Effector CD4-positive, alpha-beta T cell (primary cell): ENCODE measurements at regions not wholly inside any gene's neighbourhood (a gene's known extent, or its start where the extent isn't known, plus 50 kb on each side); places are given as distances from the start of the nearest gene placed in this dataset.
"Not testable (repeated sequence)": the region's sequence is repeated elsewhere in the genome, so short reads cannot be mapped to it uniquely, and the experiment has no call there.

Source experiments
- DNase-seq: peaks from one replicate; pipeline ENCODE4 v3.0.0-alpha.2; 2020

GRCh38 chr13:99078017-99078771 is 100.3 kb upstream of the DOCK9 start:
- no peak for DNase-seq

- DNase-seq, result no peak
Observed at GRCh38 chr13:99080131-99080530, 102.3 kb upstream of the DOCK9 start.

GRCh38 chr13:99083981-99084380 is 106.1 kb upstream of the DOCK9 start:
- DNase-seq, result peak; percentile 7

GRCh38 chr13:99085139-99085807 is 107.4 kb upstream of the DOCK9 start:
- peak; percentile 9 for DNase-seq

- DNase-seq, result no peak
Observed at GRCh38 chr13:99085808-99086266, 108.0 kb upstream of the DOCK9 start.

GRCh38 chr13:99086267-99087097 is 108.6 kb upstream of the DOCK9 start:
- peak; percentile 60 for DNase-seq

GRCh38 chr13:99087098-99087953 is 109.5 kb upstream of the DOCK9 start:
- DNase-seq, result peak; percentile 88

GRCh38 chr13:99087954-99088491 is 110.2 kb upstream of the DOCK9 start:
- DNase-seq, result peak; percentile 22

GRCh38 chr13:99093997-99094396 is 106.7 kb upstream of the UBAC2 start:
- DNase-seq, result no peak

- not testable (repeated sequence) for DNase-seq
Observed at GRCh38 chr13:99101831-99102230, 98.8 kb upstream of the UBAC2 start.

GRCh38 chr13:99103536-99103935 is 97.1 kb upstream of the UBAC2 start:
- no peak for DNase-seq

GRCh38 chr13:99104396-99104795 is 96.3 kb upstream of the UBAC2 start:
- no peak for DNase-seq

- DNase-seq, result no peak
Observed at GRCh38 chr13:99105160-99105559, 95.5 kb upstream of the UBAC2 start.

GRCh38 chr13:99113351-99113750 is 87.3 kb upstream of the UBAC2 start:
- no peak for DNase-seq

- no peak for DNase-seq
Observed at GRCh38 chr13:99118179-99118578, 82.5 kb upstream of the UBAC2 start.

- DNase-seq, result no peak
Observed at GRCh38 chr13:99119656-99120055, 81.0 kb upstream of the UBAC2 start.

GRCh38 chr13:99120751-99121150 is 79.9 kb upstream of the UBAC2 start:
- DNase-seq, result no peak

- no peak for DNase-seq
Observed at GRCh38 chr13:99122171-99122570, 78.5 kb upstream of the UBAC2 start.

GRCh38 chr13:99123101-99124045 is 77.3 kb upstream of the UBAC2 start:
- no peak for DNase-seq

- DNase-seq, result no peak
Observed at GRCh38 chr13:99124046-99124400, 76.6 kb upstream of the UBAC2 start.

- DNase-seq, result no peak
Observed at GRCh38 chr13:99124794-99125316, 75.8 kb upstream of the UBAC2 start.
